ENCODE measurements at regions not wholly inside any gene's neighbourhood (a gene's known extent, or its start where the extent isn't known, plus 50 kb on each side); places are given as distances from the start of the nearest gene placed in this dataset.

DNA sequence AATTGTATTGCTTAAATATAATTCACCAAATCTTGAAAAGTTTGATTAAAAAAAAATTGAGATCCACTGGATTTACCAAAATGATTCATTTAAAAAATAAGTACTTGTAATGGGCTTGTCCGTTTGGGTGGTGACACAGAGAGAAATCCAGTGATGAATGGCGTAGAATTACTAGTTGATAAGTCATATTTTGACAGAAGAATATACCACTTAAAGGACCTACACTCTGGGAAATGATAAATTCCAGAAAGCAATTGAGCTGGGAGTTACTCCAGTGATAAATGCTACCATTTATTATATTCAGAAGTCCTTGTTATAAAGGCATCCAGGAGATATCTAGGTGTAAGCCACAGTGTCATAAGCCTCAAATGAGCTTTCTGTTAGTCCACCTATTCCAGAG lies 141.8 kb upstream of the CFAP20DC start:
- TF ChIP-seq BHLHE40 (IDR thresholded peaks at IDR 0.05; ENCODE audit: borderline replicate concordance) (no peak), SUZ12 (IDR thresholded peaks at IDR 0.05) (no peak), FOXM1 (IDR thresholded peaks at IDR 0.05; ENCODE audit: borderline replicate concordance) (no peak), HDGF (IDR thresholded peaks at IDR 0.05; ENCODE audit: borderline replicate concordance) (no peak), ARNT (IDR thresholded peaks at IDR 0.05) (no peak), SP1 (IDR thresholded peaks at IDR 0.05) (no peak)
